HCT116 (cell line): ENCODE measurements at regions not wholly inside any gene's neighbourhood (a gene's known extent, or its start where the extent isn't known, plus 50 kb on each side); places are given as distances from the start of the nearest gene placed in this dataset.

Experiments
- ATAC-seq: fragments of 200-7000 bp; cut with Tn5 transposase; 2 replicates; pipeline ENCODE4 v1.9.1; 2020; ENCODE audit warnings: mild to moderate bottlenecking, moderate library complexity
- BruUV-seq: library from RNA; stranded (reverse); fragments of 400-500 nt; replicated peaks from 2 replicates; lab custom pipeline; 2021; lab: Mats Ljungman, UMichigan
- CTCF ChIA-PET: fragments of 300-600 bp; sonication (Branson Sonifier 250); formaldehyde crosslinking; loops from one replicate; lab custom pipeline; 2021; ENCODE audit warnings: antibody characterized with exemption; lab: Charles Lee
- POLR2A ChIA-PET: fragments of 300-600, 350-600 bp; sonication (Branson Sonifier 250); formaldehyde crosslinking; loops from one replicate; lab custom pipeline; 2021; ENCODE audit warnings: antibody characterized with exemption; lab: Charles Lee
- RAD21 ChIA-PET, 2 experiments: fragments of 300-600 bp; sonication (Branson Sonifier 250); formaldehyde crosslinking; loops; one replicate each; lab custom pipeline; 2023; ENCODE audit warnings: low total read pairs in 2 of 2; ENCODE audit not compliant: uncharacterized antibody in 2 of 2, unreplicated experiment in 2 of 2, low non-redundant PET in 1 of 2; lab: Charles Lee
- DNase-seq: peaks from one replicate; pipeline ENCODE4 v3.0.0-alpha.2; 2010; ENCODE audit warnings: low read depth, low spot score
- H2AFZ ChIP-seq: fragments of 200-600 bp; shearing (Covaris generic), sonication (generic); 2 replicates; pipeline ENCODE4 v1.6.1; 2017; ENCODE audit warnings: low read depth, mixed run types, mixed read lengths, antibody characterized with exemption, low read length; ENCODE audit not compliant: poor library complexity, severe bottlenecking
- H3K27ac ChIP-seq: 2 replicates; pipeline ENCODE4 v1.5.1; 2012; ENCODE audit warnings: low read depth, low read length
- H3K27me3 ChIP-seq: fragments of 200-600 bp; sonication (generic); 2 replicates; pipeline ENCODE4 v1.6.1; 2016; ENCODE audit warnings: mixed run types, low read length, mixed read lengths; ENCODE audit not compliant: insufficient read depth
- H3K36me3 ChIP-seq, 2 experiments: fragments of 200-500 bp in 1 of 2; fragments of 200-600 bp in 1 of 2; sonication (Bioruptor generic) in 1 of 2; sonication (generic) in 1 of 2; 2 replicates each; pipeline versions ENCODE4 v1.5.1 to v1.6.1; 2014 to 2016; ENCODE audit warnings: low read length in 2 of 2, inconsistent platforms in 1 of 2, mixed read lengths in 1 of 2, mixed run types in 1 of 2; ENCODE audit not compliant: insufficient read depth in 2 of 2, control insufficient read depth in 1 of 2
- H3K4me1 ChIP-seq, 2 experiments: fragments of 200-600 bp in 1 of 2; sonication (generic) in 1 of 2; 2 replicates each; pipeline versions ENCODE4 v1.5.1 to v1.6.1; 2012 to 2017; ENCODE audit warnings: low read length in 2 of 2, inconsistent platforms in 1 of 2, mild to moderate bottlenecking in 1 of 2, mixed read lengths in 1 of 2, mixed run types in 1 of 2, moderate library complexity in 1 of 2; ENCODE audit not compliant: insufficient read depth in 2 of 2, control insufficient read depth in 1 of 2
- H3K4me2 ChIP-seq: fragments of 200-600 bp; sonication (generic); 2 replicates; pipeline ENCODE4 v1.6.1; 2017; ENCODE audit warnings: mixed run types, low read length, mixed read lengths
- H3K4me3 ChIP-seq, 2 experiments: fragments of 200-600 bp in 1 of 2; sonication (generic) in 1 of 2; replicated peaks in 1 of 2; 2 replicates each; pipeline ENCODE4 v1.5.1; 2011 to 2016; ENCODE audit warnings: low read length in 2 of 2, control low read depth in 1 of 2, low read depth in 1 of 2, mild to moderate bottlenecking in 1 of 2, mixed read lengths in 1 of 2, mixed run types in 1 of 2
- H3K79me2 ChIP-seq: fragments of 200-600 bp; sonication (generic); 2 replicates; pipeline ENCODE4 v1.6.1; 2017; ENCODE audit warnings: mild to moderate bottlenecking, mixed run types, low read length, moderate library complexity, mixed read lengths; ENCODE audit not compliant: insufficient read depth
- H3K9ac ChIP-seq: fragments of 200-600 bp; sonication (generic); 2 replicates; pipeline ENCODE4 v1.6.1; 2016; ENCODE audit warnings: low read length, mixed read lengths
- H3K9me2 ChIP-seq: fragments of 200-600 bp; sonication (generic), shearing (Covaris generic); 2 replicates; pipeline ENCODE4 v1.6.1; 2017; ENCODE audit warnings: mixed run types, mild to moderate bottlenecking, moderate library complexity; ENCODE audit not compliant: insufficient read depth
- H3K9me3 ChIP-seq, 2 experiments: fragments of 200-500 bp in 1 of 2; fragments of 200-600 bp in 1 of 2; sonication (Bioruptor generic) in 1 of 2; sonication (generic) in 1 of 2; 2 replicates each; pipeline ENCODE4 v1.6.1; 2014 to 2017; ENCODE audit warnings: low read length in 2 of 2, mixed read lengths in 2 of 2, inconsistent platforms in 1 of 2, low read depth in 1 of 2, mild to moderate bottlenecking in 1 of 2, mixed run types in 1 of 2, moderate library complexity in 1 of 2; ENCODE audit not compliant: control insufficient read depth in 1 of 2, insufficient read depth in 1 of 2
- H4K20me1 ChIP-seq: fragments of 200-600 bp; sonication (generic), shearing (Covaris generic); 2 replicates; pipeline ENCODE4 v1.6.1; 2017; ENCODE audit warnings: mixed run types, mild to moderate bottlenecking, moderate library complexity; ENCODE audit not compliant: insufficient read depth
- ATF3 ChIP-seq: IDR thresholded peaks from 2 replicates; pipeline ENCODE4 v1.6.1; 2012
- CBX3 ChIP-seq: IDR thresholded peaks from 2 replicates; pipeline ENCODE4 v1.6.1; 2012; ENCODE audit warnings: low read depth
- EGR1 ChIP-seq: IDR thresholded peaks from 2 replicates; pipeline ENCODE4 v1.6.1; 2012; ENCODE audit warnings: low read depth
- ELF1 ChIP-seq: IDR thresholded peaks from 2 replicates; pipeline ENCODE4 v1.6.1; 2012; ENCODE audit warnings: low read depth, borderline replicate concordance
- EZH2 ChIP-seq: fragments of 200-600 bp; sonication (generic); IDR thresholded peaks from 2 replicates; pipeline ENCODE4 v1.6.1; 2017; ENCODE audit warnings: antibody characterized with exemption, mixed run types
- EZH2phosphoT487 ChIP-seq: fragments of 200-600 bp; IDR thresholded peaks from 2 replicates; pipeline ENCODE4 v1.6.1; 2018; ENCODE audit warnings: antibody characterized with exemption, borderline replicate concordance
- FOSL1 ChIP-seq: IDR thresholded peaks from 2 replicates; pipeline ENCODE4 v1.6.1; 2012; ENCODE audit warnings: low read depth
- POLR2A ChIP-seq: IDR thresholded peaks from 2 replicates; pipeline ENCODE4 v1.7.0; 2011; ENCODE audit warnings: borderline replicate concordance; ENCODE audit not compliant: insufficient read depth, insufficient read length; ENCODE audit errors: extremely low read depth
- POLR2AphosphoS5 ChIP-seq: IDR thresholded peaks from 2 replicates; pipeline ENCODE4 v1.6.1; 2011; ENCODE audit warnings: mild to moderate bottlenecking, low read depth, low read length, moderate library complexity
- RAD21 ChIP-seq: IDR thresholded peaks from 2 replicates; pipeline ENCODE4 v1.6.1; 2012; ENCODE audit warnings: low read depth, mild to moderate bottlenecking
- SIN3A ChIP-seq: IDR thresholded peaks from 2 replicates; pipeline ENCODE4 v1.6.1; 2012; ENCODE audit warnings: low read depth
- SP1 ChIP-seq: IDR thresholded peaks from 2 replicates; pipeline ENCODE4 v1.6.1; 2012; ENCODE audit warnings: low read depth
- TCF7L2 ChIP-seq: IDR thresholded peaks from 2 replicates; pipeline ENCODE4 v1.7.0; 2011; ENCODE audit warnings: borderline replicate concordance, inconsistent platforms; ENCODE audit not compliant: insufficient read depth, insufficient read length; ENCODE audit errors: extremely low read depth
- ZBTB33 ChIP-seq: IDR thresholded peaks from 2 replicates; pipeline ENCODE4 v1.6.1; 2011; ENCODE audit warnings: mild to moderate bottlenecking, low read length, moderate library complexity; ENCODE audit not compliant: insufficient replicate concordance; ENCODE audit errors: extremely low read depth
- ZFX ChIP-seq: fragments of 450-650 bp; IDR thresholded peaks from 2 replicates; pipeline ENCODE4 v1.6.1; 2017
- ZNF274 ChIP-seq: fragments of 200-500 bp; sonication (Bioruptor generic); IDR thresholded peaks from 2 replicates; pipeline ENCODE4 v1.6.1; 2014; ENCODE audit warnings: mild to moderate bottlenecking, low read depth, low read length, inconsistent platforms
- intact Hi-C: fragments of 100-400 bp; cut with micrococcal nuclease; formaldehyde crosslinking; loops from 2 replicates; pipeline ENCODE4 v1.10.0; 2022
- TF ChIP-seq, protein P1 (sequence below): IDR thresholded peaks from 2 replicates; pipeline ENCODE4 v1.6.1; 2012

GRCh38 chr1:8176279-8176678, 141.6 kb upstream of the SLC45A1 start:
- Histone ChIP-seq H3K36me3 (peaks cover 0 to 8% of the 10 kb centered on the region in 2 experiments; a peak in 2 of 4 replicates), H3K4me1 (peaks cover 41 to 47% of the 10 kb centered on the region in 2 experiments), H4K20me1 (no peaks in the 10 kb centered on the region), H3K4me2 (no peak overlapping the region), H2AFZ (no peak overlapping the region), H3K27ac (no peak overlapping the region; the same call in 1 of the 2 replicates), H3K9me3 (peaks cover 9 to 12% of the 10 kb centered on the region in 2 experiments; a peak in 3 of 4 replicates), H3K4me3 (no peak overlapping the region), H3K9ac (no peak overlapping the region), H3K79me2 (no peaks in the 10 kb centered on the region), H3K9me2 (no peaks in the 10 kb centered on the region), H3K27me3 (no peaks in the 10 kb centered on the region)
- TF ChIP-seq ZFX (no peak), TCF7L2 (no peak), ZNF274 (no peak), CBX3 (no peak), POLR2AphosphoS5 (no peak), SP1 (no peak), ATF3 (no peak), FOSL1 (no peak), ELF1 (no peak), SIN3A (no peak), EZH2 (no peak), EZH2phosphoT487 (no peak), POLR2A (no peak), RAD21 (no peak), ZBTB33 (no peak), EGR1 (no peak)
- TF ChIP-seq, protein P1, sequence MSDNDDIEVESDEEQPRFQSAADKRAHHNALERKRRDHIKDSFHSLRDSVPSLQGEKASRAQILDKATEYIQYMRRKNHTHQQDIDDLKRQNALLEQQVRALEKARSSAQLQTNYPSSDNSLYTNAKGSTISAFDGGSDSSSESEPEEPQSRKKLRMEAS, result no peak
- no TSS peak for BruUV-seq
- intact Hi-C loops, result no loop called here
- ChIA-PET CTCF (no interaction called here), POLR2A (no interaction called here), RAD21 (no interaction called here)
- ATAC-seq (no peak), DNase-seq (no peak)
